Choroid plexus epithelial cell (primary cell): ENCODE measurements at regions not wholly inside any gene's neighbourhood (a gene's known extent, or its start where the extent isn't known, plus 50 kb on each side); places are given as distances from the start of the nearest gene placed in this dataset.
"Not testable (repeated sequence)": the region's sequence is repeated elsewhere in the genome, so short reads cannot be mapped to it uniquely, and the experiment has no call there.

ENCODE experiments used
- DNase-seq: peaks from one replicate; pipeline ENCODE4 v3.0.0-alpha.2; 2010; ENCODE audit warnings: low read depth
- H3K4me3 ChIP-seq: 2 replicates; pipeline ENCODE4 v1.5.1; 2011; ENCODE audit warnings: low read depth, mild to moderate bottlenecking, control low read depth, low read length, moderate library complexity
- CTCF ChIP-seq: conservative IDR thresholded peaks from 2 replicates; pipeline ENCODE4 v1.5.1; 2011; ENCODE audit warnings: low read depth, mild to moderate bottlenecking, control low read depth, inconsistent platforms, low read length, moderate library complexity

GRCh38 chr4:141330616-141331015 lies 109.9 kb downstream of the ZNF330 start:
- no peak overlapping the region for H3K4me3 ChIP-seq
- no peak for TF ChIP-seq CTCF
- DNase-seq = no peak

GRCh38 chr4:141331534-141332358 lies 111.1 kb downstream of the ZNF330 start:
- H3K4me3 ChIP-seq = no peak overlapping the region
- TF ChIP-seq CTCF = no peak
- no peak for DNase-seq

- peak overlapping the region; percentile 43 for H3K4me3 ChIP-seq
- not testable (repeated sequence) for DNase-seq
Measured at GRCh38 chr4:141332359-141333181, 111.9 kb downstream of the ZNF330 start.

- H3K4me3 ChIP-seq = peak overlapping the region; percentile 53
- DNase-seq = peak; percentile 71
Measured at GRCh38 chr4:141333456-141334230, 112.9 kb downstream of the ZNF330 start.

- no peak overlapping the region for H3K4me3 ChIP-seq
- no peak for TF ChIP-seq CTCF
- DNase-seq = no peak
Measured at GRCh38 chr4:141335166-141335565, 114.5 kb downstream of the ZNF330 start.

- DNase-seq = no peak
- TF ChIP-seq CTCF = no peak
- H3K4me3 ChIP-seq = no peak overlapping the region
Measured at GRCh38 chr4:141338238-141338637, 117.5 kb downstream of the ZNF330 start.

GRCh38 chr4:141339391-141339790 lies 118.7 kb downstream of the ZNF330 start:
- no peak for DNase-seq
- no peak for TF ChIP-seq CTCF
- no peak overlapping the region for H3K4me3 ChIP-seq
